Hepatocyte (in vitro differentiated cells): ENCODE measurements at regions not wholly inside any gene's neighbourhood (a gene's known extent, or its start where the extent isn't known, plus 50 kb on each side); places are given as distances from the start of the nearest gene placed in this dataset.

ENCODE experiments used
- DNase-seq: peaks from one replicate; pipeline ENCODE4 v3.0.0-alpha.2; 2016; ENCODE audit warnings: low spot score
- H2AFZ ChIP-seq: fragments of 200-600 bp; sonication (generic); 2 replicates; pipeline ENCODE4 v1.6.0; 2016; ENCODE audit warnings: antibody characterized with exemption, mild to moderate bottlenecking
- H3K27ac ChIP-seq: fragments of 200-600 bp; sonication (generic); 2 replicates; pipeline ENCODE4 v1.5.1; 2016; ENCODE audit warnings: mild to moderate bottlenecking
- H3K27me3 ChIP-seq: fragments of 200-600 bp; sonication (generic); 2 replicates; pipeline ENCODE4 v1.6.1; 2016
- H3K36me3 ChIP-seq: fragments of 200-600 bp; sonication (generic); replicated peaks from 2 replicates; pipeline ENCODE4 v1.5.1; 2016; ENCODE audit warnings: low read depth; ENCODE audit not compliant: insufficient read depth
- H3K4me1 ChIP-seq: fragments of 200-600 bp; sonication (generic); 2 replicates; pipeline ENCODE4 v1.5.1; 2016; ENCODE audit warnings: mild to moderate bottlenecking, moderate library complexity; ENCODE audit not compliant: insufficient read depth
- H3K4me2 ChIP-seq: fragments of 200-600 bp; sonication (generic); 2 replicates; pipeline ENCODE4 v1.6.0; 2016
- H3K4me3 ChIP-seq: fragments of 200-600 bp; sonication (generic); 2 replicates; pipeline ENCODE4 v1.5.1; 2016; ENCODE audit warnings: mild to moderate bottlenecking
- H3K79me2 ChIP-seq: fragments of 200-600 bp; sonication (generic); 2 replicates; pipeline ENCODE4 v1.6.0; 2017; ENCODE audit warnings: mild to moderate bottlenecking
- H3K9me2 ChIP-seq: fragments of 200-600 bp; sonication (generic); replicated peaks from 2 replicates; pipeline ENCODE4 v1.6.0; 2017; ENCODE audit warnings: mild to moderate bottlenecking; ENCODE audit not compliant: insufficient read depth
- H3K9me3 ChIP-seq: fragments of 200-600 bp; sonication (generic); 2 replicates; pipeline ENCODE4 v1.5.1; 2016; ENCODE audit warnings: low read depth, mild to moderate bottlenecking
- H4K20me1 ChIP-seq: fragments of 200-600 bp; sonication (generic); 2 replicates; pipeline ENCODE4 v1.6.0; 2016; ENCODE audit warnings: mild to moderate bottlenecking; ENCODE audit not compliant: insufficient read depth, poor library complexity, severe bottlenecking
- EZH2 ChIP-seq: fragments of 200-600 bp; sonication (generic); IDR thresholded peaks from 2 replicates; pipeline ENCODE4 v1.6.1; 2016; ENCODE audit warnings: antibody characterized with exemption, mild to moderate bottlenecking, borderline replicate concordance
- EZH2phosphoT487 ChIP-seq: fragments of 200-600 bp; sonication (generic); IDR thresholded peaks from one replicate; pipeline ENCODE4 v1.6.1; 2018; ENCODE audit warnings: antibody characterized with exemption, mild to moderate bottlenecking, low read depth, moderate library complexity; ENCODE audit not compliant: unreplicated experiment, severe bottlenecking
- WGBS: methylation state at CpG from one replicate; pipeline ENCODE4 v1.1.6; 2016; ENCODE audit warnings: low lambda C conversion rate; ENCODE audit errors: missing lambda C conversion rate; 5-methylcytosine and 5-hydroxymethylcytosine counted together
- TF ChIP-seq, protein P1 (sequence below): fragments of 200-600 bp; sonication (generic); IDR thresholded peaks from 2 replicates; pipeline ENCODE4 v1.5.1; 2016; ENCODE audit warnings: antibody characterized with exemption, mild to moderate bottlenecking; ENCODE audit not compliant: poor library complexity

DNA sequence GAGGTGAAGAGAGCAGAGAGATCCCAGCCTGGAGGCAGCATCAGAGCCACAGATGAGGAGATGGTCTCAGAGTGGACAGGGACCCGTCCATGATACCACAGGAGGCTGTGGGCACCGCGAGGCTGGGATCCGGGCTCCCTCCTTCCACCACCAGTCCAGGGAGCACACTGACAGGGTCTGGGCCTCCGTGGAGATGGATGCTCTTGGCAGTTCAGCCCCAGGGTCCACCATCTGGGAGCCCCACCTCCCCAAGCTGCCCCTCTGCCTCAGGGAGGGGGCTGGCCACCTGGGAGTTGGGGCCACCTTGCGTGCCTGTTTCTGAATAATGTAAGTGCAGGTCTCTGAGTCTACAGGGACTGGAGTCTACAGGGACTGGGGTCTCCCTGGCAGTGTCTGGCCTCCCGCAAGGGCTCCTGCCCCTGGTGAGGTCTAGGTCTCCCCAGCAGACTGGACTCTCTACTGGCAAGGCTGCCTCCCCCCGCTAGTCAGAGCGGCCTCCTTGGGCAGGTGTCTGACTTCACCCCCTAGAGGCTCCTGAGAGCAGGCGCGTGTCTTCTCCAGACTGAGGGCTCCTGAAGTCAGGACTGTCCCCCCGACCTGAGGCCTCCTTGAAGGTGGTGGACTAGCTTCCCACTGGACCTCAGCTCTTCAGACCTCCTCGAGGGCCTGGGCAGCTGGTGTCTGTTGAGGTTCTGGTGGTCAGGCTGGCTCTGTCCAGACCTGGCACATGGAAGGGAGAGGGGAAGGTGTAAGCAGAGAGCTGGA is 218.5 kb downstream of the PTPRU start:
- Histone ChIP-seq H2AFZ (no peak overlapping the region), H4K20me1 (no peaks in the 10 kb centered on the region), H3K4me1 (no peaks in the 10 kb centered on the region), H3K79me2 (no peaks in the 10 kb centered on the region), H3K36me3 (no peaks in the 10 kb centered on the region), H3K27me3 (no peaks in the 10 kb centered on the region), H3K9me2 (no peaks in the 10 kb centered on the region), H3K27ac (no peak overlapping the region), H3K4me2 (no peak overlapping the region), H3K9me3 (no peaks in the 10 kb centered on the region), H3K4me3 (no peak overlapping the region)
- 83% methylated on average over 13 of the region's 13 CpGs for WGBS
- TF ChIP-seq EZH2 (no peak), EZH2phosphoT487 (no peak)
- TF ChIP-seq, protein P1, sequence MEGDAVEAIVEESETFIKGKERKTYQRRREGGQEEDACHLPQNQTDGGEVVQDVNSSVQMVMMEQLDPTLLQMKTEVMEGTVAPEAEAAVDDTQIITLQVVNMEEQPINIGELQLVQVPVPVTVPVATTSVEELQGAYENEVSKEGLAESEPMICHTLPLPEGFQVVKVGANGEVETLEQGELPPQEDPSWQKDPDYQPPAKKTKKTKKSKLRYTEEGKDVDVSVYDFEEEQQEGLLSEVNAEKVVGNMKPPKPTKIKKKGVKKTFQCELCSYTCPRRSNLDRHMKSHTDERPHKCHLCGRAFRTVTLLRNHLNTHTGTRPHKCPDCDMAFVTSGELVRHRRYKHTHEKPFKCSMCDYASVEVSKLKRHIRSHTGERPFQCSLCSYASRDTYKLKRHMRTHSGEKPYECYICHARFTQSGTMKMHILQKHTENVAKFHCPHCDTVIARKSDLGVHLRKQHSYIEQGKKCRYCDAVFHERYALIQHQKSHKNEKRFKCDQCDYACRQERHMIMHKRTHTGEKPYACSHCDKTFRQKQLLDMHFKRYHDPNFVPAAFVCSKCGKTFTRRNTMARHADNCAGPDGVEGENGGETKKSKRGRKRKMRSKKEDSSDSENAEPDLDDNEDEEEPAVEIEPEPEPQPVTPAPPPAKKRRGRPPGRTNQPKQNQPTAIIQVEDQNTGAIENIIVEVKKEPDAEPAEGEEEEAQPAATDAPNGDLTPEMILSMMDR: no peak
- no peak for DNase-seq

DNA sequence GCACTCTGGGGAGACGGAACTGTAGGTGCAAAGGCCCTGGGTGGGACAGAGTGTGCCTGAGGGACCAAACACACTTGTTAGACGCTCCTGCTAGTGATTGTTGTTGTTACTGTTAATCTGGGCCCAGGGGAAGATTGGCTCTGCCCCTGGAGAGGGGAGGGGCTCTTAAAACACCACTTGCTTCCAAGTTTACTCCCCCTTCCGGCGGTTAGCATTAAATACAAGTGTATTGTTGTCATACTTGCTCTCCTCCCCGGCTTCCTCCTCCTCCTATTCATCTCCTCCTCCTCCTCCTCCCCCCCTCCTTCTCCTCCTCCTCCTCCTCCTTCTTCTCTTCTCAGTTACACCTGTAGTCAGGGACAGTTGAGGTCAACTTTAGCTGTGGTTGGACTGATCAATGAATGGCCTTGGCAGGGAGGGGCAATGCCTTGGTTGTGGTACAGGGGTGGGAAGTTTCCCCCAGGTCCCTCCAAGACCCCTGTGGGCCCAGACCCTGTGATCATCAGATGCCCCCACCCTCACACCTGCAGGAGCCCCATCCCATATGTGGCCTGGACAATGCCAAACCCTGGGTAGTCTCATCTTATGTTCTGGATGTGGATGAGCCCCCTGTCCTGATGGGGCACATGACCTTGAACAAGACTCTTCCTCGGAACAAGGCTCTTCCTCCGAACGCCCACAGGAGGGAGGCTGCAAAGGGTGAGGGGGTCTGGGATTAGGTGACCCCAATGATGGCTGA is 217.3 kb downstream of the PTPRU start:
- H2AFZ ChIP-seq: no peak overlapping the region
- 45% methylated on average over 7 of the region's 8 CpGs for WGBS
- no peak for TF ChIP-seq EZH2phosphoT487
- TF ChIP-seq, protein P1: peak; percentile 34
- TF ChIP-seq EZH2: no peak
- no peaks in the 10 kb centered on the region for H3K9me3 ChIP-seq
- H3K27me3 ChIP-seq: no peaks in the 10 kb centered on the region
- H3K27ac ChIP-seq: no peak overlapping the region
- no peaks in the 10 kb centered on the region for H3K79me2 ChIP-seq
- no peaks in the 10 kb centered on the region for H3K4me1 ChIP-seq
- H3K4me3 ChIP-seq: no peak overlapping the region
- H4K20me1 ChIP-seq: no peaks in the 10 kb centered on the region
- peak; percentile 63 for DNase-seq
- no peaks in the 10 kb centered on the region for H3K9me2 ChIP-seq
- no peak overlapping the region for H3K4me2 ChIP-seq
- H3K36me3 ChIP-seq: no peaks in the 10 kb centered on the region

DNA sequence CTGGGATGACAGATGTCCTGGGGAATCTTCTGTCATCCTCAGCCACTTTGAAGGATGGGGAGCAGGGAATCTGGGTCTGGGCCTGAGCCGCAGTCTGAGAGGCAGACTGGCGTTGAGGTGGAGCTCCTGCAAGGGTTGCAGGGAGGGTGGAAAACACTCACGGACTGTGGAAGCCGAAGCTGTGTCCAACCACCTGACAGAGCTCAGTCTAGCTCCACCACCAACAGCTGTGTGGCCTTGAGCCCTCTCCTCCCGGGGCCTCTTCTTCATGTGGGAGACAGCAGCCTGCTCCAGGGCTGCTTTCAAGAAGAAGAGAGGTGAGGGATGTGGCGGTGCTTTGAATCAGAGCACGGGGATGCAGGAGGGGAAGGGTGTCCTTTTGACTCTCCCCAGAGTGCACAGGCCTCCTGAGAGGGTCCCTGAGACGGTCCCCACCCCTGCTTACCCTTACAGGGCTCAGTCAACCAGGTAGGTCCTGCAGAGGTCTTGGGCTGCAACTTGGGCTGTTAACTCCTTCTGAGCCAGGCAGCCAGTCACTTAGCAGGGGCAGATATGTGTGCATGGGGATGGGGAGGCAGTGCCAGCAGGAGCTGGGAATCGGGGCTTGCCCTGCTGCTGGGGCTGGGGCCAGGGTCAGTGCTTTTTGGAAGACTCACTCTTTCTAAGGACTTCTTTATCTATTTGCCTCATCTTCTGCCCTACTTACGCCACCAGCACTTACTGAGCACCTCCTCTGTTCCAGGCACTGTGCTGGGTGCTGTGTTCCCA is 216.3 kb downstream of the PTPRU start:
- Histone ChIP-seq H3K79me2 (no peaks in the 10 kb centered on the region), H3K4me2 (no peak overlapping the region)
- TF ChIP-seq, protein P1: no peak
- TF ChIP-seq EZH2phosphoT487 (no peak), EZH2 (no peak)

More for the DNA sequence above, 216.3 kb downstream of the PTPRU start:
- WGBS: 78% methylated on average over 10 of the region's 10 CpGs
- Histone ChIP-seq H3K9me2 (no peaks in the 10 kb centered on the region), H3K27ac (no peak overlapping the region), H3K9me3 (no peaks in the 10 kb centered on the region), H3K27me3 (no peaks in the 10 kb centered on the region), H3K4me3 (no peak overlapping the region), H3K4me1 (no peaks in the 10 kb centered on the region), H2AFZ (no peak overlapping the region), H3K36me3 (no peaks in the 10 kb centered on the region), H4K20me1 (no peaks in the 10 kb centered on the region)
- no peak for DNase-seq
